GM12864 (cell line): ENCODE measurements at regions not wholly inside any gene's neighbourhood (a gene's known extent, or its start where the extent isn't known, plus 50 kb on each side); places are given as distances from the start of the nearest gene placed in this dataset.
"Not testable (repeated sequence)": the region's sequence is repeated elsewhere in the genome, so short reads cannot be mapped to it uniquely, and the experiment has no call there.

ENCODE experiments used
- DNase-seq: peaks from one replicate; pipeline ENCODE4 v3.0.0-alpha.2; 2011; ENCODE audit warnings: low read depth
- H3K4me3 ChIP-seq: 2 replicates; pipeline ENCODE4 v1.5.1; 2011; ENCODE audit warnings: mild to moderate bottlenecking, low read depth, low read length, control low read depth
- TF ChIP-seq, protein P1 (sequence below): IDR thresholded peaks from 2 replicates; pipeline ENCODE4 v1.5.1; 2011; ENCODE audit warnings: low read depth, mild to moderate bottlenecking, moderate library complexity, low read length, control low read depth, inconsistent platforms; ENCODE audit errors: missing control alignments

DNA sequence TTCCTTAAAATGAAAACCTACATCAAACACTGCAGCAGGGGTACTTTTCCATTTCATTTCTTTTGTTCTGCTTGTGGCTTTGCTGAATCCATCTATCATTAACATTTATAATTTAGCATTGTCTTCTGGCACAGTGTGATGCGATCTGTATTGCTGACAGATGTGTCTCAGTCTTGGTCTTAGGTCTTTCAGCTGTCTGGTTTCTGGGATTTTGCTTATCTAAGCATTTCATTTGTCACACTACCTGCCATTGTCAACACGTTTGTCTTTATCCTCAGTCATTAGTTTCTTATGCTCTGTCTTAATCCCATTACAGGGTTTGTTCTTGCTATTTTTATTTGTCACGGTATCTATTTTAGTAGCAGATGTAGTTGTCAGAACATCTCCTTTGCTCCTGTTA, 303.1 kb downstream of the IZUMO3 start:
- H3K4me3 ChIP-seq: no peak overlapping the region
- TF ChIP-seq, protein P1, sequence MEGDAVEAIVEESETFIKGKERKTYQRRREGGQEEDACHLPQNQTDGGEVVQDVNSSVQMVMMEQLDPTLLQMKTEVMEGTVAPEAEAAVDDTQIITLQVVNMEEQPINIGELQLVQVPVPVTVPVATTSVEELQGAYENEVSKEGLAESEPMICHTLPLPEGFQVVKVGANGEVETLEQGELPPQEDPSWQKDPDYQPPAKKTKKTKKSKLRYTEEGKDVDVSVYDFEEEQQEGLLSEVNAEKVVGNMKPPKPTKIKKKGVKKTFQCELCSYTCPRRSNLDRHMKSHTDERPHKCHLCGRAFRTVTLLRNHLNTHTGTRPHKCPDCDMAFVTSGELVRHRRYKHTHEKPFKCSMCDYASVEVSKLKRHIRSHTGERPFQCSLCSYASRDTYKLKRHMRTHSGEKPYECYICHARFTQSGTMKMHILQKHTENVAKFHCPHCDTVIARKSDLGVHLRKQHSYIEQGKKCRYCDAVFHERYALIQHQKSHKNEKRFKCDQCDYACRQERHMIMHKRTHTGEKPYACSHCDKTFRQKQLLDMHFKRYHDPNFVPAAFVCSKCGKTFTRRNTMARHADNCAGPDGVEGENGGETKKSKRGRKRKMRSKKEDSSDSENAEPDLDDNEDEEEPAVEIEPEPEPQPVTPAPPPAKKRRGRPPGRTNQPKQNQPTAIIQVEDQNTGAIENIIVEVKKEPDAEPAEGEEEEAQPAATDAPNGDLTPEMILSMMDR: no peak
- DNase-seq: no peak

DNA sequence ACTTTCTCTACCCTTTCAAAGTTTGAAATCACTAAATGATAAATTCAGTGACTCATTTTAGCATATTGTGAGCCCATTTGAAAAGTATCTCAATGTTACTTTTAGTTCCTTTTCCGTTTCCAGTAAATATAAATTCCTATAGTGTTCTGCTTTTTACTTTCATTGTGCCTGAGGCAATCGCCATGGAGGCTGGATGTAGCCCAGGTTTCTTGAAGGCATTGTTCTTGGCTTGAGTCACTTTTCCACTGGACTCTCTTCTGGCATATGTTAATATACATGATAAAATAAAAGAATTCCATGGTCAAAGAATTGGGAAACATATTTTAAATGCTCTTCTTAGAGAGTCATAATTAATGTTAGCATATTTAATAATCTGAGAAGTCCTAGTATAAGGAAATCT, 327.0 kb downstream of the IZUMO3 start:
- no peak overlapping the region for H3K4me3 ChIP-seq
- no peak for DNase-seq
- TF ChIP-seq, protein P1: no peak

DNA sequence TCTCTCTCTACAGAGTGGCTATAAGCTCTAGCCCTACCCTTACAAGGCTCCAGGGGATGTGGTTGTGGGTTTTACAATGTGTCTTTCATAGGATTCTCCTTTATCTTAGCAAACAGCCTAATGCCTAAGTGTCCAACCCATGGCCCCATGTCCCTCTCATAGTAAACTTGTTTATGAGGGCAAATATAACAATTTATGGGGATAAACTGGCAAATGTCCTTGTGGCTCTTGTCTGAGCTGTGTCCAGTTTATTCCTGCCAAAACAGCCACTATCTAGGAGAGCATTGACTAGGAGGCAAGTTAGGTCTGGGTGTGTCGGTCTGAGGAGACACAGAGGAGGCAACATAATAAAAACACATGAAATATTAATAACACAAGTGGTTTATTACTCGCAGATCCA, 335.1 kb downstream of the IZUMO3 start:
- DNase-seq: no peak
- TF ChIP-seq, protein P1: no peak
- no peak overlapping the region for H3K4me3 ChIP-seq

DNA sequence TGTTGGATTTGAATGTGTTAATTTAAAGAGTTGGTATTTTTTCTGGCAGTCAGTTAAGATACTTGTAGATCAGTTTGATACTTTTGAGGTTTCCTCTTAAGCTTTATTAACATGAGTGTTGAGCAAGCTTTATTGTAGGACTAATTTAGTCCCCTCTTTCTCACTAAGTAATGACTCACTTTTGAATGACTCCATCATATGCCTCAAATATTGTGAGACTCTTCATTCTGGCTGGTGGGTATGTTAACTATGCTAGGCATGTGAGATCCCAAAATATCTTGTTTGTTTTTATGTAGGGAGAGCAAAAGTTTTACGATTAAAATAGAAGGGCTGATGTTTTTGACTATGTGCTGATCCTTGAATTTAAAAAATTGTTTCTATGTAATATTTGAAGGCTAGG, 355.7 kb downstream of the IZUMO3 start:
- TF ChIP-seq, protein P1: no peak
- no peak overlapping the region for H3K4me3 ChIP-seq
- DNase-seq: no peak

DNA sequence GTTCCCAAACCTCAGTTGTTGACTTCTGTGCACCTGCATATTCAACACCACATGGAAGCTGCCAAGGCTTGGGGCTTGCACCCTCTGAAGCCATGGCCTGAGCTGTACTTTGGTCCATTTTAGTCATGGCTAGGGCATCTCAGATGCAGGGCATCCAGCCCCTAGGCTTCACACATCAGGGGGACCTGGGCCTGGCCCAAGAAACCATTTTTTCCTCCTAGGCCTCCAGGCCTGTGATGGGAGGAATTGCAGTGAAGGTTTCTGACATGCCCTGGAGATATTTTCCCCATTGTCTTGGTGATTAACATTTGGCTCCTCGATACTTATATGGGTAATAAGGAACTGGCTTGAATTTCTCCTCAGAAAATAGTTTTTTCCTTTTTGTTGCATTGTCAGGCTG, 354.5 kb upstream of the ELAVL2 start:
- not testable (repeated sequence) for DNase-seq, H3K4me3 ChIP-seq

DNA sequence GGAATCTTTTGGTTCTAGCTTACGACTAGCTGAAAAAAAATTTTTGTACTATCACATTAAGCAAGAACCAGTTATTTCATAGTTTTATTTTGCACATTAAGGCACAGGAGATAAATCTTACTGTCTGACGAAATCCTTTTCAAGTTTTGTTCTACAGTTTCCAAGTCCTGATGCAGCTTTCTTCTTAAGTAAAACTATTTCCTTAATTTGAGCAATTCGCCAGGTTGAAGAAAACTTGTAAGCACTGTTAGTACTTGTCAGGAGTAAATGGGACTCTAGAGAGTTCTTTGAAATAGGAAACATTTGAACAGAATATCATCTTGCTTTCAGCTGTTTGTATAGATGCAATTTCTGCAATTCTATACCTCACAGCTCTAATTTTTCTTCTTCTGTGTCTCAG, 318.8 kb upstream of the ELAVL2 start:
- TF ChIP-seq, protein P1: no peak
- no peak overlapping the region for H3K4me3 ChIP-seq
- DNase-seq: no peak

DNA sequence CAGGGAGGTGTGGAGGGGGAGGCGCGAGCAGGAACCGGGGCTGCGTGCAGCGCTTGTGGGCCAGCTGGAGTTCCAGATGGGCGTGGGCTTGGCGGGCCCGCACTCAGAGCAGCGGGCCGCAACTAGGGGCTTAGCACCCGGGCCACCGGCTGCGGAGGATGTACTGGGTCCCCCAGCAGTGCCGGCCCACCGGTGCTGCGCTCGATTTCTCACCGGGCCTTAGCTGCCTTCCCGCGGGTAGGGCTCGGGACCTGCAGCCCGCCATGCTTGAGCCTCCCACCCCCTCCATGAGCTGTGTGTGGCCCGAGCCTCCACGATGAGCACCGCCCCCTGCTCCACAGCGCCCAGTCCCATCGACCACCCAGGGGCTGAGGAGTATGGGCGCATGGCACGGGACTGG, 309.0 kb upstream of the ELAVL2 start:
- H3K4me3 ChIP-seq: not testable (repeated sequence)

DNA sequence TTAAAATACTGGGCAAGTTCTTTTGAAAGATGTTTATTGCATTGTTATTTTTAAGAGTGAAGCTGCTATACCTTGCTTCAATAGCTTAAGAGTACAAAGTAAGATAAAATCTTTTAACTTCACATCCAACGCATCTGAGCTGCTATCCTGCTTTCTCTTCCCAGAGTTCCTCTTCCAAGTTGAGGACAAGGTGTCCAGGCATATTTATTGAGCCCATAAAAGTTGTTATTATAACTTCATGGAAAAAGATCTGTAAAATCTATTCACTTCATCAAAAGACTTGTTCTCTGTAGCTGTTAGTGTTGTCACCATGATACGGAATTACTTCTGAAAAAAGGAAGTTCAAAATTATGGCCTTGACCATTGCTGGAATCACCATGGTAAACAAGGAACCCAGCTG, 306.2 kb upstream of the ELAVL2 start:
- no peak for DNase-seq
- H3K4me3 ChIP-seq: no peak overlapping the region
- TF ChIP-seq, protein P1: no peak

More for the DNA sequence above, 309.0 kb upstream of the ELAVL2 start:
- DNase-seq: not testable (repeated sequence)
